HCT116 (cell line): ENCODE measurements at regions not wholly inside any gene's neighbourhood (a gene's known extent, or its start where the extent isn't known, plus 50 kb on each side); places are given as distances from the start of the nearest gene placed in this dataset.

Source experiments
- CTCF ChIP-seq, 3 experiments: fragments of 200-600 bp in 1 of 3; sonication (generic) in 1 of 3; IDR thresholded peaks in 2 of 3; conservative IDR thresholded peaks in 1 of 3; 2 replicates each; pipeline ENCODE4 v1.5.1; 2012 to 2017; ENCODE audit warnings: low read depth in 2 of 3, low read length in 2 of 3, antibody characterized with exemption in 1 of 3, borderline replicate concordance in 1 of 3, control low read depth in 1 of 3, mild to moderate bottlenecking in 1 of 3, mixed read lengths in 1 of 3, mixed run types in 1 of 3, moderate library complexity in 1 of 3; ENCODE audit not compliant: insufficient read depth in 1 of 3
- EGR1 ChIP-seq: IDR thresholded peaks from 2 replicates; pipeline ENCODE4 v1.6.1; 2012; ENCODE audit warnings: low read depth
- FOSL1 ChIP-seq: IDR thresholded peaks from 2 replicates; pipeline ENCODE4 v1.6.1; 2012; ENCODE audit warnings: low read depth
- POLR2A ChIP-seq: IDR thresholded peaks from 2 replicates; pipeline ENCODE4 v1.7.0; 2011; ENCODE audit warnings: borderline replicate concordance; ENCODE audit not compliant: insufficient read depth, insufficient read length; ENCODE audit errors: extremely low read depth
- RAD21 ChIP-seq: IDR thresholded peaks from 2 replicates; pipeline ENCODE4 v1.6.1; 2012; ENCODE audit warnings: low read depth, mild to moderate bottlenecking
- SIN3A ChIP-seq: IDR thresholded peaks from 2 replicates; pipeline ENCODE4 v1.6.1; 2012; ENCODE audit warnings: low read depth
- SRF ChIP-seq: IDR thresholded peaks from 2 replicates; pipeline ENCODE4 v1.6.1; 2012; ENCODE audit warnings: low read depth
- ZNF274 ChIP-seq: fragments of 200-500 bp; sonication (Bioruptor generic); IDR thresholded peaks from 2 replicates; pipeline ENCODE4 v1.6.1; 2014; ENCODE audit warnings: mild to moderate bottlenecking, low read depth, low read length, inconsistent platforms

GRCh38 chr5:168013546-168013945 is 277.9 kb upstream of the WWC1 start:
- TF ChIP-seq CTCF (IDR thresholded peaks at IDR 0.05 in 2 of 3, conservative IDR thresholded peaks at IDR 0.05 in 1 of 3; ENCODE audit: borderline replicate concordance in 1 of 3, insufficient read depth in 1 of 3, low read depth in 2 of 3, low read length in 2 of 3) (no peak), FOSL1 (no peak), RAD21 (no peak), POLR2A (no peak), SIN3A (no peak), ZNF274 (no peak), EGR1 (no peak), SRF (no peak)
